MCF 10A (cell line): ENCODE measurements at regions not wholly inside any gene's neighbourhood (a gene's known extent, or its start where the extent isn't known, plus 50 kb on each side); places are given as distances from the start of the nearest gene placed in this dataset.

Experiments used
- BruUV-seq: library from RNA; stranded (reverse); fragments of 400-500 nt; replicated peaks from 2 replicates; lab custom pipeline; 2021; lab: Mats Ljungman, UMichigan
- CTCF ChIA-PET: fragments of 300-600 bp; sonication (Branson Sonifier 250); formaldehyde crosslinking; extraction: SDS; loops from one replicate; lab custom pipeline; 2021; ENCODE audit warnings: antibody characterized with exemption, inconsistent platforms; lab: Yijun Ruan, JAX
- POLR2A ChIA-PET: fragments of 300-600, 350-650 bp; sonication (Branson Sonifier 250); formaldehyde crosslinking; extraction: SDS; loops from one replicate; lab custom pipeline; 2020; ENCODE audit warnings: antibody characterized with exemption, inconsistent platforms; lab: Yijun Ruan, JAX
- DNase-seq: peaks from one replicate; pipeline ENCODE4 v3.0.0-alpha.2; 2018; ENCODE audit not compliant: unreplicated experiment
- H3K27ac Mint-ChIP-seq: one replicate; pipeline ENCODE4 v1.8.0; 2022; ENCODE audit warnings: mild to moderate bottlenecking, low read depth, mixed read lengths; ENCODE audit not compliant: unreplicated experiment
- H3K27me3 Mint-ChIP-seq: one replicate; pipeline ENCODE4 v1.8.0; 2022; ENCODE audit warnings: mixed read lengths; ENCODE audit not compliant: insufficient read depth, unreplicated experiment
- H3K36me3 Mint-ChIP-seq: one replicate; pipeline ENCODE4 v1.8.0; 2022; ENCODE audit warnings: mild to moderate bottlenecking, moderate library complexity, mixed read lengths; ENCODE audit not compliant: insufficient read depth, unreplicated experiment
- H3K4me1 Mint-ChIP-seq: one replicate; pipeline ENCODE4 v1.8.0; 2022; ENCODE audit warnings: mixed read lengths; ENCODE audit not compliant: insufficient read depth, unreplicated experiment
- H3K4me3 Mint-ChIP-seq: one replicate; pipeline ENCODE4 v1.8.0; 2022; ENCODE audit warnings: mild to moderate bottlenecking, moderate library complexity, mixed read lengths; ENCODE audit not compliant: unreplicated experiment
- H3K9me3 Mint-ChIP-seq: one replicate; pipeline ENCODE4 v1.8.0; 2022; ENCODE audit warnings: mixed read lengths; ENCODE audit not compliant: unreplicated experiment
- CTCF ChIP-seq: fragments of 200-600 bp; IDR thresholded peaks from one replicate; pipeline ENCODE4 v1.8.0; 2022; ENCODE audit warnings: antibody characterized with exemption, mild to moderate bottlenecking; ENCODE audit not compliant: unreplicated experiment
- intact Hi-C: fragments of 100-400 bp; cut with micrococcal nuclease; formaldehyde crosslinking; loops from 2 replicates; pipeline ENCODE4 v1.14.1; 2022

DNA sequence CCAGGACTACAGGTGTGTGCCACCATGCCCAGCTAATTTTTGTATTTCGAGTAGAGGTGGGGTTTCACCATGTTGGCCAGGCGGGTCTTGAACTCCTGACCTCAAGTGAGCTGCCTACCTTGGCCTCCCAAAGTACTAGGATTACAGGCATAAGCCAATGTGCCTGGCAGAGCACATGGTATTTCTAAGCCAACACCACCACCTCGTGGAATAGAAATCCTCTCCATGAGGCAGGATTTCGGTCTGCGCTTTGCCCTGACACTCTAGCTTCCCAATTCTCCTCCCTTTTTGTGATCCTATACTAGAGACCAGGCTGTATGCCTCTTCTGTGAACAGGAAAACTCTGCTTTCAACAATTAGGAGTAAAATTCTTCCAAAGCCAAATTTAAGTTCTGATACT, 372.2 kb downstream of the VGLL3 start:
- ChIA-PET CTCF (no interaction called here), POLR2A (no interaction called here)
- no peak for TF ChIP-seq CTCF
- no peaks in the 10 kb centered on the region for H3K9me3 Mint-ChIP-seq
- peaks cover 44% of the 10 kb centered on the region for H3K27me3 Mint-ChIP-seq
- intact Hi-C loops = no loop called here
- no peak for DNase-seq
- no peak overlapping the region for H3K4me3 Mint-ChIP-seq
- no TSS peak for BruUV-seq
- no peaks in the 10 kb centered on the region for H3K36me3 Mint-ChIP-seq
- no peak overlapping the region for H3K27ac Mint-ChIP-seq
- H3K4me1 Mint-ChIP-seq = no peaks in the 10 kb centered on the region

DNA sequence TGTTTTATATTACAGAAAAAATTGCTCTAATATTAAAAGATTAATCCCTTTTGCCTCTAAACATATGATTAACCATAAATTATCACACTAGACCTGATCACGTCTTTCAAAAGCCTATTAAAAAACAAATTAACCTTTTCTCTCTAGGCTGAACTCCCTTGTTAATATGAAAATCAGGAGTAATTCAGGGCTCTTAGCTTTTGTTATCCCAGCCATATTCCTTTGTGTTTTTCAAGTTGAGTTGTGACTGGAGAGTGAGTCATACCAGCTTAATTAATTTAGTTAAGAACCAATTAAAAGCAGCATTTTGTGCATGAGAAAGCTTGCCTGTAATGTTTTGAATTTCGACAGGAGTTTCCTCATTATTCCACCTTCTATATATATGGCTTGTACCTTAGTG, 385.8 kb downstream of the VGLL3 start:
- BruUV-seq = no TSS peak
- intact Hi-C loops = no loop called here
- H3K27me3 Mint-ChIP-seq = peaks cover 38% of the 10 kb centered on the region
- no peaks in the 10 kb centered on the region for H3K36me3 Mint-ChIP-seq
- DNase-seq = no peak
- no peaks in the 10 kb centered on the region for H3K4me1 Mint-ChIP-seq
- H3K27ac Mint-ChIP-seq = no peak overlapping the region
- no peaks in the 10 kb centered on the region for H3K9me3 Mint-ChIP-seq
- H3K4me3 Mint-ChIP-seq = no peak overlapping the region
- ChIA-PET POLR2A (no interaction called here), CTCF (no interaction called here)
- TF ChIP-seq CTCF = no peak

DNA sequence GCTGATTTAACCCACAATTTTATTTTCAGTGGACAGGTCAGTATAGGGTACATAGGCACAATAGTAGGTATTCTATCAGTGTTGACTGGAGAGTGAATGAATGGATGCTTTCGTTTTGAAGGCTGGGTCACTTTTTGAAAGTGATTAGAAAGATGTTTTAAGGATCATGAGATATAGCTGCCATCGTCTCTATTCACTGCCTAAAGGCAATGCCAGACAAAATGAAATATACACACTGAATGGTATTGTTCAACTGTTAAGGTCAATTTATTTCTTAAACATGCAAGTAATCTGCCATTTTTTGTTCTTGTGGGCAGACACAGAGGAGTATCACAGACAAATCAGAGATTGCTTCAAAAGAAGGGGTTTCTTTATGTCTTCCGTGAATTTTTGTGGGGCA, 395.3 kb downstream of the VGLL3 start:
- TF ChIP-seq CTCF = no peak

GRCh38 chr3:86594838-86595237, 396.1 kb downstream of the VGLL3 start:
- H3K27ac Mint-ChIP-seq = no peak overlapping the region
- DNase-seq = no peak
- no peaks in the 10 kb centered on the region for H3K36me3 Mint-ChIP-seq

More for the DNA sequence above, 395.3 kb downstream of the VGLL3 start:
- Mint-ChIP-seq H3K27me3 (peaks cover 82% of the 10 kb centered on the region), H3K4me3 (no peak overlapping the region), H3K27ac (no peak overlapping the region), H3K9me3 (no peaks in the 10 kb centered on the region), H3K4me1 (no peaks in the 10 kb centered on the region), H3K36me3 (no peaks in the 10 kb centered on the region)
- POLR2A ChIA-PET = no interaction called here
- CTCF ChIA-PET = no interaction called here
- intact Hi-C loops = no loop called here
- no peak for DNase-seq
- no TSS peak for BruUV-seq

More at GRCh38 chr3:86594838-86595237, 396.1 kb downstream of the VGLL3 start:
- Mint-ChIP-seq H3K9me3 (no peaks in the 10 kb centered on the region), H3K4me3 (no peak overlapping the region), H3K4me1 (no peaks in the 10 kb centered on the region), H3K27me3 (peaks cover 77% of the 10 kb centered on the region)
- ChIA-PET POLR2A (no interaction called here), CTCF (no interaction called here)
- no TSS peak for BruUV-seq
- TF ChIP-seq CTCF = no peak
- intact Hi-C loops = no loop called here
